ENCODE measurements at regions not wholly inside any gene's neighbourhood (a gene's known extent, or its start where the extent isn't known, plus 50 kb on each side); places are given as distances from the start of the nearest gene placed in this dataset.

GRCh38 chr16:25627641-25628040 is 64.1 kb upstream of the HS3ST4 start:
- ChIA-PET CTCF (no interaction called here), POLR2A (no interaction called here)
- no peak for TF ChIP-seq CTCF (IDR thresholded peaks at IDR 0.05; ENCODE audit: low read depth, low read length)
- Histone ChIP-seq H3K9me3 (ENCODE audit: control insufficient read depth, insufficient read depth, low read length) (peaks cover 15% of the 10 kb centered on the region), H3K27me3 (ENCODE audit: control insufficient read depth, insufficient read depth, low read length) (no peaks in the 10 kb centered on the region), H3K4me3 (ENCODE audit: low read depth, low read length) (no peak overlapping the region), H3K27ac (ENCODE audit: low read depth, low read length) (no peak overlapping the region)
- no peak for DNase-seq (ENCODE audit: low read depth, low spot score)

- POLR2A ChIA-PET = no interaction called here
These were observed 65.6 kb upstream of the HS3ST4 start for GRCh38 chr16:25626172-25626571.

GRCh38 chr16:25625620-25626019 is 66.1 kb upstream of the HS3ST4 start:
- H3K9me3 ChIP-seq (ENCODE audit: control insufficient read depth, insufficient read depth, low read length) = peaks cover 28% of the 10 kb centered on the region
- no peak for TF ChIP-seq CTCF (IDR thresholded peaks at IDR 0.05; ENCODE audit: low read depth, low read length)
- DNase-seq (ENCODE audit: low read depth, low spot score) = no peak
- ChIA-PET CTCF (no interaction called here), POLR2A (no interaction called here)
- H3K27ac ChIP-seq (ENCODE audit: low read depth, low read length) = no peak overlapping the region
- H3K4me3 ChIP-seq (ENCODE audit: low read depth, low read length) = no peak overlapping the region
- no peaks in the 10 kb centered on the region for H3K27me3 ChIP-seq (ENCODE audit: control insufficient read depth, insufficient read depth, low read length)

More at GRCh38 chr16:25626172-25626571, 65.6 kb upstream of the HS3ST4 start:
- no peaks in the 10 kb centered on the region for H3K27me3 ChIP-seq (ENCODE audit: control insufficient read depth, insufficient read depth, low read length)
- CTCF ChIA-PET = no interaction called here
- no peak for DNase-seq (ENCODE audit: low read depth, low spot score)
- H3K4me3 ChIP-seq (ENCODE audit: low read depth, low read length) = no peak overlapping the region
- no peak overlapping the region for H3K27ac ChIP-seq (ENCODE audit: low read depth, low read length)
- H3K9me3 ChIP-seq (ENCODE audit: control insufficient read depth, insufficient read depth, low read length) = peaks cover 24% of the 10 kb centered on the region
- no peak for TF ChIP-seq CTCF (IDR thresholded peaks at IDR 0.05; ENCODE audit: low read depth, low read length)

GRCh38 chr16:25614716-25615265 is 77.0 kb upstream of the HS3ST4 start:
- Histone ChIP-seq H3K9me3 (ENCODE audit: control insufficient read depth, insufficient read depth, low read length) (peaks cover 11% of the 10 kb centered on the region), H3K4me3 (ENCODE audit: low read depth, low read length) (no peak overlapping the region), H3K27me3 (ENCODE audit: control insufficient read depth, insufficient read depth, low read length) (no peaks in the 10 kb centered on the region), H3K27ac (ENCODE audit: low read depth, low read length) (no peak overlapping the region)
- no peak for DNase-seq (ENCODE audit: low read depth, low spot score)
- no peak for TF ChIP-seq CTCF (IDR thresholded peaks at IDR 0.05; ENCODE audit: low read depth, low read length)
- ChIA-PET POLR2A (no interaction called here), CTCF (no interaction called here)

- CTCF ChIA-PET = no interaction called here
These were observed 77.8 kb upstream of the HS3ST4 start for GRCh38 chr16:25613931-25614330.

More at GRCh38 chr16:25613931-25614330, 77.8 kb upstream of the HS3ST4 start:
- Histone ChIP-seq H3K27me3 (ENCODE audit: control insufficient read depth, insufficient read depth, low read length) (no peaks in the 10 kb centered on the region), H3K4me3 (ENCODE audit: low read depth, low read length) (no peak overlapping the region), H3K27ac (ENCODE audit: low read depth, low read length) (no peak overlapping the region), H3K9me3 (ENCODE audit: control insufficient read depth, insufficient read depth, low read length) (peaks cover 14% of the 10 kb centered on the region)
- TF ChIP-seq CTCF (IDR thresholded peaks at IDR 0.05; ENCODE audit: low read depth, low read length) = no peak
- POLR2A ChIA-PET = no interaction called here
- no peak for DNase-seq (ENCODE audit: low read depth, low spot score)

Data from AG04450 (cell line).